CD4-positive, alpha-beta T cell treated with Interleukin-1 beta for 1 hour (primary cell): ENCODE measurements at regions not wholly inside any gene's neighbourhood (a gene's known extent, or its start where the extent isn't known, plus 50 kb on each side); places are given as distances from the start of the nearest gene placed in this dataset.

Experiments
- DNase-seq, 2 donors: peaks; one replicate each; pipeline ENCODE4 v3.0.0-alpha.2; 2020 to 2022

- no peak for DNase-seq
Measured at GRCh38 chr6:53974941-53975340, 136.3 kb upstream of the MLIP start.

GRCh38 chr6:53975941-53976615, 135.2 kb upstream of the MLIP start:
- no peak for DNase-seq

- DNase-seq: no peak
Measured at GRCh38 chr6:53977551-53977950, 133.7 kb upstream of the MLIP start.

- DNase-seq: peak in 1 of 2 donors; percentile 21
Measured at GRCh38 chr6:53979468-53980067, 131.7 kb upstream of the MLIP start.

GRCh38 chr6:53982366-53983050, 128.7 kb upstream of the MLIP start:
- DNase-seq: no peak

- no peak for DNase-seq
Measured at GRCh38 chr6:53983301-53983700, 127.9 kb upstream of the MLIP start.

DNA sequence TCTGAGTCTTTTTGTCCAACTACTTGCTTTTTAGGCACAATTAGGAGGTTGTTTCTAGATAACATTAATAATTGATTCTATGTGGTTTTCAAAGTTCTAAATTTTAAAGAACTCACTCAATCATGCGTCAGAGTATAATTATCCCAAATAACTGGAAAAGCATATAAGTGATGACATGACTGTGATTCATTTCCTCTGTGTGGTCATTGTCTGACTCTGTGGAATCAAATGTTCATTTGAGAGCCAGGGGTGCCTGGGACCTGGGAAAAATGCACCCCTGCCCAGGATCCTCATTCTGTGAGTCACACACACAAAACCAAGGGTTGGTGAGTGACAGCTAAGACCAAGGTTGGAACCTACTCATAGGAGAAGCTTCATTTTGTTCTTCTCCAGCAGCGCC, 127.1 kb upstream of the MLIP start:
- DNase-seq: no peak

DNA sequence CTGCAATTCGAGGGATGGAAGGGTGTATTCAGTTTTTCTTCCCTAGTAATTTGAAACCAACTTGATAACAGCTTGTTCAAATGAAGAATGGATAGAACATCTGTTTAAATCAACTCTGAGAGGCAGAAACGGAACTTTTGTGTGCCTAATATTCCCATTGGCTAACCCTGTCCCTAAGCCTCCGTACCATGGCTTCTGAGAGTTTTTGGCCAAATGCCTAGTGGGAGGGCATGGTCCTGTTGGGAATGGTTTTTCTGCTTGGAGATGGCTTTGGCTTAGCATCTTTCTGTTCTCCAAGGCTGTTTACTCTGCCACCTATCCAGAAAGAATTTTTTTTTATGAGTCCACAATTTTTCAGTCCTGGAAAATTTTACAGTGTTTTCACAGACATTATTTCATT, 126.7 kb upstream of the MLIP start:
- no peak for DNase-seq

DNA sequence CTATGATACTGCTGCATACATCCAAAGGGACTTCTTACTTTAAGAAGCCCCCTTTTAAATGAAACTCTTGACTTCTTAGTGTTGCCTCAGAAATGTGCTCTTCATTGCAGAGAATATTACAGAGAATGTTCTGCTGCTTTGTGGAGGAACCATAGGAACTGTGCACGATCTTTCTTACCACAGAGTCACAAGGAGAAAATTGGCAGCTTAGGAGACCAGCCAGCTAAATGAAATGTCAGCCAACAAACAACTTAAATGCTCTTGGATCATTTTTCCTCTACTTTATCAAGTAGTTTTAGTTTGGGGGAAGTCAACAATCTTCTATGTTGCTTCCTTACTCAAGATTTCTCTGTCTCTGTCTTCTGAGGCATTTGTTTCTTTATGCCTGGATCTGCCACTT, 125.9 kb upstream of the MLIP start:
- no peak for DNase-seq

DNA sequence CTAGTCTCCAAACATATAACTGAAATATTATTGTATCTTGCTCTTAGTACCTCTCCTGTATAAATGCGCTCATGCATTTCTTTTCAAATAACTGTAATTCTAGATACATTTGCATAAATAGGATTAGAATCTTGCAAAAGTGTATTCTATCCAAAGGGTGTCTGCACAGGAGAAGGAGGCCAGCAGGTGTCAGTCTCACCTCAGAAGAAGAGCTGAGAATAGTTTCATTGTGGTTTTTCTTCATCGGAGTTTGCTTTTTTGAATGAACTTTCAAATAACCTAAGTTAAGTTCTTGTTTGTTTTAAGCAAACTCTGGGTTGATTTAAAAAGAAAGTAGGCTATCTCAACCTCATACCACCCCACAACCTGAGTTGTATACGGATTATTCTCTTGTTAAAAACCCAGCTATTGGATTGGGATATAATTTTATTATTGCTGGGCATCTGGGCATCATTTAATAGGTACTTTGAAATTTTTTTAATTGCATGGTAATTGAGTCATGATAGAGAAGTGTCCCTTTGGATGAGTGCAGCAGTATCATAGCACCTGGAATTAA, 125.0 kb upstream of the MLIP start:
- DNase-seq: no peak

DNA sequence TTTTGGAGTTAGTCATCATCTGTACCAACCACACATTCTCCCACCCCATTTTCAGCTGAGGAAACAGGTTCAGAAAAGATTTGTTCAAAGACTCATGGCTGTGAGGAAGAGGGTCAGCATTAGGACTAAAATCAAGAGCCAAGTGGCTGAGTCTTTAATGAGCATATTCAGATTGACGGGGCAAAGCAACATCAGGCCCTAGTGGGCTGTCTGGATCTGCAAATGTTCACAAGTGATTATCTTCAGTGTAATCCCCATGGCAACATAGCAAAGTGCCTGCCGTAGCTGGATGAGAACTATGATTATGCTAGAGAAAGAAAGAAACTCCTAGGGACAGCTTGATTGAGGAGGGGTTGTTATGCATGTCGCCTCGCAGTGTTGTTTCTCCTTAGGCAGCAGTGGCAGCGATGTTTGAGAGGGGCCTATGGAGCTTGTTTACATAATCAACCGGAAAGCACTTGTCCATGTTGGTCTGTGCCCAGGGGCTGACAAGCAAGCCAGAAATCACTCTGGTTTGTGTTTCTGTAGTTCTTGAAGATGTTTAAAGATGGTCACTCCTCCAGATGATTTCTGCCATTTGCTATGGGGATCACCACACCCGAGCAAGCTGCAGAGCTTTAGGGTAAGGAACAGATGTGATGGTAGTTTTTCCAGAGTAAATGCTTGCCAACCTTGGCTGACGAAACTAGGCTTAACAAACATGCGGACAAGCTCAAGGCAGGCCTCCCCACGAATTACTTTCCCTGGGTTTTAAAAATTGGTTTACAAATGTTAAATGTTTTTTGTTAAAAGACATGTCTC, 124.3 kb upstream of the MLIP start:
- no peak for DNase-seq

DNA sequence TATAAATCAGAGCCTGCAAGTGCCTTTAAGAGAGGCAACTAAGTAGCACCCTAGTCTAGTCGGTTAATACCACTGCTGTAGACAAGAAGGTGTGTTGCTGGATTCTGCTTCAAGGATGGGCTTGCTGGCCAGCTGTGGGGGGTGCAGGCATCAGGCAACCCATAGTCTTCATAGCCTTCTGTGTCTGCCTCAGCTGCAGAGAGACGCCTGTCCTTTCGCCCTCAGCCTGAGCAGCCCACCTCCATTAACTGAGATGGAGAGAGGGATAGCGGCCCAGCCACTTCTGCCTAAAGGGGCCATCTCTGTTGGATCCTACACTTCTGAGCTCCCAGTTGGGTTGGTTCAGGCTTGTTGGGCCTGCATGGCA, 123.7 kb upstream of the MLIP start:
- no peak for DNase-seq

DNA sequence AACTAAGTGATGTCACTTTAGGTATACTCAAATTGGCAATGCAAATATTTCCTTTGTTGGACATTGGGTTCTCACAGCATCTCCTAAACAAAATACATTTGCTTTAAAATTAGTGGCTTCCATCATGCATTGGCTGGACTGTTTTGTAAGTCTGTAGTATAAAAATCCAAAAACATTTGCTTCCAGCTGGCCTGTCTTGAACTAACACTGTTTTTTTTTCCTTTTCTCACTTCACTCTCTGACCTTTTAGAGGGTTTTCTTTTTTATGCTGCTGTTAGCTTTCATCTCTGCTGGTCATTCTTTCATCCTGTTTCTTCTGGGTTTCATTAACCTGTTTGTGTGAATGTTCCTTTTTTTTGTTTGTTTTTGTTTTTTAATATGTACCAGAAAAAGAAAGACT, 121.7 kb upstream of the MLIP start:
- DNase-seq: no peak

DNA sequence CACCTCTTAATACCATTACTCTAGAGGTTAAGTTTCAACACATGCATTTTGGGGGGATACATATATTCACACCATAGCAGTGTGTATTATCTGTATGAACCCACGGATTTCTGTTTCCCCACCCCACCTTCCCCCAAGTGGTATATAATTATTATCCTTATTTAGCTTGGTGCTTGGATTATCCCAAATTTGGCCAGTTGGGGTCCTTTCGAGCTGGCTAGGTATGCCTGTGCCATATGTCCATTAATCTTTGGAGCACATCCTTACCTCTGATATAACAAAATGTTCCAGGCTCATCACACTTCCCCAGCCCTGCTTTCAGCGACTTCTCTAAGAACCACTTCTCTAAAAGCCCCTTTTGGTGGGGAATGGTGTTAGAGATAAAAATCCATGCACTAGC, 118.7 kb upstream of the MLIP start:
- no peak for DNase-seq

- DNase-seq: no peak
Measured at GRCh38 chr6:53994201-53994600, 117.0 kb upstream of the MLIP start.

DNA sequence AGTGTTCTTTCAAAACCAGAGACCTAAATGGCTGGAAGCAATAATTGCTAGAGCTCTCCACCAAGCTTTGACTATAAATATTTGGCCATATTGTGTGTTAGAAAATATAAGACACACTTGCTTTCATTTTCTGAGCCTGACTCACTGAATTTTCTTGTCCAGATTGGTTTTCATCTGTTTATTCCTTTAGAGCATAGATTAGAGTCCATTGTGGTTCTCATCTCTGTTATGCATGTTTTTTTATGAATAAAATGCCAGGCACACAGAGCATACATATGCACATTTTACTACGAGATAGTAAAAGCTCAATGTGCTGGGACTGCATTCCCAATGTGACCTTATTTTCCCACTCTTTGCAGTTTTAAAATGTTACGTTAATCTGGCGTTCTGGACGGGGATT, 115.3 kb upstream of the MLIP start:
- DNase-seq: no peak

DNA sequence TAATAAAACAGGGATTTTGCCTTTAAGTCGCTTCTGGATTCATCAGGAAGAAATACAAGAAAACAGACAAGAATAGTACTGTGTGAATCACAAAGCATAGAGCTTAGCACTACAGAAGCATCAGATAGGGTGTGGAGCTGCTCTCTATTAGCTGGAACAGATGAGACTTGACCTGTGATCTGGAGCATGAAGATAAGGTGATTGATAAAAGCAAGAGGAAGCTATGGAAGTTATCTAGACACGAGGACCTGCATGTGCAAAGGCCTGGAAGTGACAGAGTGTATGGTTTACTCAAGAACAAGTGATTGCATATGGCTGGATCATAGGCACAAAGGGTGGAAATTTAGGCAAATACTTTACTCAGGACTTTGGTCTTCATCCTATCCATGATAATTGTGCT, 112.9 kb upstream of the MLIP start:
- DNase-seq: no peak

DNA sequence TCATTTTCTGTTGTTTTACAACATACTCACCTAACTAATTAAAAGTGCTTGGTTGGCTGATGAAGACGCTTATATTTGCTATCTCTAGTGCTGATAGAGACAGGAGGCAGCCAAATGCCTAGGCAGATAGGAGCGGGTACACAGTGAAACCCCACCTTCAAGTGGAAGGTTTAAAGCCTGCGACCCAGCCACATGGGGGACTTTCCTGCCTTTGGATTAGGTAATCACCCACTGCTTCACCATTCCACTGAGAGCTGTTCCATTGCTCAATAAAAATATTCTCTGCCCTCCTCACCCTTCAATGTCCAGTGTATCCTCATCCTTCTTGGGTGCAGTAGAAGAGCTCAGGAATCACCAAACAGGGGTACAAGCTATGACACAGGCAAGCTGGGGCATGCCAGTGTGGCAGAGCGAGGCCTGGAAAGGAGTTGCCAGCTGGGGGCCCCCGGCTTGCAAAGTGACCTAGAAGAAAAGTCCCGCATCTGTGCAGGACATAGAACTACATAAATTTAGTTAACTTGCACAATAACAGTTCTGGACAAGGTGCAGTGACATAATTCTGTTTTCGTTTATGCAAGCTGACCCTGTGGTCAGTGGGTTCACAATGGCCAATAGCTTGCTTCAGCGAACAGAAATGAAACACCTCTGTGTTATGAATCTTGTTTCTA, 112.0 kb upstream of the MLIP start:
- DNase-seq: no peak

DNA sequence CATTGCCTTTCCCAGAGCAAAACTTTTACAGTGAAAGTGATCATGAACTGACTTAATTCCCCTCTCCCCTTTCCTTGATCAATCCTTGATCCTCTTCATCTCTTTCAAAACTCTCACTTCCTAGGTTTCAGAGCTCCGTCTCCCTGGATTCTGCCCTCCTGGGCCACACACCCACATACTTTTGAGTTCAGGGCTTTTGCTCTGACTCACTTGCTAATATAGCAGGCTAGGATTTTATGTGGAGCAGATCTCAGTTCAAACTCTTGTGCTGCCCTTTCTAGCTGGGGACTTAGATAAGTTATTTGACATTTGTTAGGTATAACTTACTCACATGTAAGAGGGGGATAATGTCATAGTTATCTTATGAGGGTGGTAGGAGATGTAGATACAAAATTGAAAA, 109.1 kb upstream of the MLIP start:
- DNase-seq: no peak

- DNase-seq: no peak
Measured at GRCh38 chr6:54003316-54003715, 107.9 kb upstream of the MLIP start.

DNA sequence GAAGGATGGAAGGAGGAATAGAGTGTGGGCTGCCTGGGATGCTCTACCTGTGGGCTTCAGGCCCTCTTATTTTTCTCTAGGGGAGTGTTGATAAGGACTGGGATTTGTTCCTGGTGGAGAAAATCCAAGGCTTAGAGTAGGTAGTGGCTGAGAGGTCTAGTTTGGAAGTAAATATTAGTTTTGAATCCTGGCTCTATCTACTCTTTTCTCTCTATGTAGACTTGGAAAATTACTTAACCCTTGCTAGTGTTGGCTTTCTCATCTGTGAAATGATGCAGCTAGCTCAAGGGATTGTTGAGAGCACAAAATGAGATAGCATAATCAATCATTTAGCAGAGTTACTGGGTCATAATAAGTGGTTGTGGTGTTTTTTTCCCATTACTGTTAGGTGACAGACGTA, 102.7 kb upstream of the MLIP start:
- no peak for DNase-seq

GRCh38 chr6:54009052-54009654, 102.1 kb upstream of the MLIP start:
- no peak for DNase-seq
